ENCODE measurements at regions not wholly inside any gene's neighbourhood (a gene's known extent, or its start where the extent isn't known, plus 50 kb on each side); places are given as distances from the start of the nearest gene placed in this dataset.
"Not testable (repeated sequence)": the region's sequence is repeated elsewhere in the genome, so short reads cannot be mapped to it uniquely, and the experiment has no call there.

DNA sequence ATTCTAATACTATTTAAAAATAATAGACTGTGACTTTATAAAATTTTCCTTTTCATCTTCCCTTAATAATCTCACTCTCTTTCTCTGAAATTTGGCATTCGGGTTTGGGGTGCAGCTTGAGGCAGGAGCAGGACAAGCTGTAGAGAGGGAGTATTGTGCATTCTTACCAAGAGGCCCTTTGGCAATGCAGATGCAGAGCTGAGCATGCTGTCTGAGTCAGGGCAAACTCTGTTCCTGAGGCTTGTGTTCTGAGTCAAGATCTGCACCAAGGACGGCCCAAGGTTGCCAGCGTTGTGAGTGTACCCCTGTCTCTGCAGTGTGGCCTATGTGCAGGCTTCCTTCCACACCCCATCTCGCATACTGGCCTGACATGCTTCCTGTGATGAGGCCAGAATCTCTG, 343.8 kb upstream of the FRG2C start:
- DNase-seq (ENCODE audit: low read depth), result no peak

DNA sequence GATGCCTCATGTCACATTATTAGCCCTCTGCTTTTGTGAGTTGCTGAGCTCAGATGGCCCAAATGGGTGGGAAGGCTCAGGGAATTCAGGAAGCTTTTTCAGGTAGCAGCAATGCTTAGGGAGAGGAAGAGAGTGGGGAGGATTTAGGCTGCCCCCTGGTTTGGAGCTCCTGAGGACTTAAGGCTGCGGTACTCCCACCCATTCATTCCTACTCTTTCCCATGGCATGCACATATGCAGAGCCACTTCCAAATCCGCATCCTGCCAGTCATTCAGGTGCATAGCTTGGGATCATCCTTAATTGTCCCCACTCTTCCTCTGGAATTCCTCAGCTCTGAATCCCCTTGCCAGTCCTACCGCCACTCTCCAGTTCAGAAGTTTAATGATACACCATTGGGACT, 343.1 kb upstream of the FRG2C start:
- DNase-seq (ENCODE audit: low read depth), result no peak

DNA sequence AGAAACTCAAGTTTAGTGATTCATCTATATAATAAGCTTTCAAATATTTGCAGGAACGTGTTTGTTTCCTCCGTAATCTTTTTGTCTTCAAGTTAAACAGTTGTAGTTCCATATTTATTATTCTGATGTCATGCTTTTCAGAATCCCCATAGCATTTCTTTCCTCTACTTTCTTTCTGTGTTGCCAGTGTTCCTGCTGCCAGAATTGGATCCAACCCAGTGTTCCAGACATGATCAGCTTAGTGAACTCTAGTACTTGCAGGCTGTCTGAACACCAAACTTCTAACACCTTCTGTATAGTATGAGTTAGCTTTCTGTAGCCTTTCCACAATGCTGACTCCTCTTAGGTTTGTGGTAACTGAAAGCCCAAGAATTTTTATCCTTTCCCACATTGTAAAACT, 340.2 kb upstream of the FRG2C start:
- peak; percentile 9 for DNase-seq (ENCODE audit: low read depth)

DNA sequence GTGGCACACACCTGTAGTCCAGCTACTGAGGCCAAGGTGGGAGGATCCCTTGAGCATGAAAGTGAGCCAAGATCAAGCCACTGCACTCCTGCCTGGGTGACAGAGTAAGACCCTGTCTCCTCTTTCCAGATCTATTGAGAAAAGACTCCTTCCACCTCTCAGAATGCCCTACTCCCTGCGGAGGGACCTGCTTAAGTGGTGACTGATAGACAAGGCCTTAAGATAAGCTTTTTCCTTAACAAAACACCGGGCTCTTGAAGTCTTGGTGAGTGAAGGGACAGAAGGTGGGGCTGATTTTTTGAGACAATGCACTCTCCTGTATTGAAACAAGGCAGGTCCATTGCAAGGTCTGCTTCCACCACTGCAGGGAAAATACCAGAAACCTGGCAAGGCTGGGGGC, 338.4 kb upstream of the FRG2C start:
- no peak for DNase-seq (ENCODE audit: low read depth)

DNA sequence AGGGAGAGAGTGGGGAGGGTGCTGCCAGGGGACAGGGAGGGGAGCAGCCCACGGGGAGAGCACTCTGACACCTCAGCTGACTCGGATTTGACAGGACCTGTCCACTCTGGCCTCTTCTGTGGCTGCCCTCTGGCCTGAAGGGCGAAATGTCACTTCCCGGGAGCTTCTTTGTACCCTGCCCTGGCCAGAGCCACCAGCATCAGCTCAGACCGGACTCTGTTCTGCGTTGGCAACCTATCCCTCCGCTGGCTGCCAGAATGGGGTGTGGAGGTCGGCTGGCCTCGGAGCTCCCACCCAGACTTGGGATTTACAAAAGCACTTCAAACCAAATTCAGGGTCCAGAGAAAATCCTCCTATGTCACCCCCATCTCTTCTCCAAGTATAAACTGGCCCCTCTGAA, 336.7 kb upstream of the FRG2C start:
- no peak for DNase-seq (ENCODE audit: low read depth)

DNA sequence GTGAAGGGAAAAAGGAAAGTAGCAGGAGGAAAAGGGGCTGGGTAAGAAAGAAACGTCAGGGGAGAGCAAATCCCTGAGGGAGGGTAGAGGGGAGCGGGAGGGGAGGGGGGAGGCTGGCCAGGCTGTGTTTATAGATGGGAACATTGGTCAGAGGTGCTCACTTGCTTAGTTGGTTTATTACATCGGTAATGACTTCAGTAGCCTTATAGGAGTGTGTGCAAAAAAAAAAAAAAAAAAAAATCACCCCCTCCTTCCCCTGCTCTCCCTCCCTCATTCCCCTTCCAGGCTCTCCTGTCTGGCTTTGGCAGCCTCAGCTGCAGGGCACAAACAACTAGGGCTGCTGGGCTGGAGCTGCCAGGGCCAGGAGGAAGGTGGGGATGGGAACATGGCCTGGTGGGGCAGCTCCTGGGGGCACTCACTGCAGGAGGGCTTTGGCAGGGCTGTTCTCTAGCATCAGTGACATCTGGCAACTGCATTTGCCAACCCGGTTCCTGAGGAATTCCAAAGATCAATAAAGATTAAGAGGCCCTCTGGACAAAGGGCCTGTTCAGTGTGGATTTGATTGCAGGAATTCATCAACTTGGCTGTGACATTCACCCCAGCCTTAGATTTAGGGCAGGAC, 334.5 kb upstream of the FRG2C start:
- no peak for DNase-seq (ENCODE audit: low read depth)

DNA sequence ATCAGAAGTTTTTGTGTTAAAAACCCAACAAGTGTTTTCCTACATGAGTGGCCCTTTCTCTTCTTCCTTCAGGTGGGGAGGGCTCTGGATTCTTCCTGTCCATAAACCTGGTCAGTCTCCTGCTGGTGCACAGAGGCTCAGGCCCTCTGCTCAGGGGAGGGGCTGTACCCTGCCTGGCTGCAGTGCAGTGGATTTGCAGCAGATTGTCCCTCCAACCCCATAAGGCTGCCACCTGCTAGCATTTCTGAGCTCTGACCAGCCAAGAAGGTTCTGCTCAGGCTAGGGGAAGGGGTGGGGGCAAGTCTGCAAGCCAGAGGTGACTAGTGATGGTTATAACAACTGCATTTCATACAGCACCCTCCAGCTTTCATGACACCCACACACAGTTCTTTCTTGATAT, 333.7 kb upstream of the FRG2C start:
- not testable (repeated sequence) for DNase-seq (ENCODE audit: low read depth)

DNA sequence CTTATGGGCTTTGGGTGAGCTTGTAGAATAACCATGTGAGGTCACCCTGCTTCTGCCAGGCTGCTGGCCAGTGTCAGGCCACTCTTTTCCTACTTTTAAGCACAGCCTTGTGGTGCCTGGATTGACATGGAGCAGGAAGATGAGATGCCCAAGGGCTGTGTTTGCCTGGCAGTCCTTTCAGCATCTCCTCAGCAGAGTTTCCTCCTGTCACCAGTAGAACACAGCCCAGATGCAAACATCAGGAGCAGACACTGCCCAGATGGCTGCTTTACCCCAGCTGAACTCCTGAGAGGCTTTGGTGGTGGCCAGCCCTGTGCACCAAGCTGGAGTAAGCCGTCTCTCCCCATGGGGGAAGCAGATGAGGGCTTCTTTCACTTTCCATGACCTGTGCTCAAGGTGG, 332.0 kb upstream of the FRG2C start:
- not testable (repeated sequence) for DNase-seq (ENCODE audit: low read depth)

DNA sequence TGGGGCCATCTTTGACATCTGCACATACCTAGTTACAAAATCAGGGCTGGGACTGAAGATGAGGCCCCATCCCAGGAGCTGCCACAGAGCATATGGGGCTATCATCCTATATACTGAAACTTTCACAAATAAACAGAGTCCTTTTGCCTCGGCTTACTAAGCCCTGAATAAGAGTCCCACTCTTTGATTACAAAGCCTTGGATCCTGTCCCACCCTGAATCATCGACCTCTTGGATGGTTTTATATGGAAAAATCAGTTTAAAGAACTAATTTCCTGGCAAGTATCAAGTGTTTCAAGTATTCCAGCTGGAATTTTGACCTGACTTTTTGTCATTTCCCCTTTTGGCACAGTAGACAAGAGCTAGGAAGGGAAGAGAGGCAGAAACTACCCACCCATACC, 331.3 kb upstream of the FRG2C start:
- peak; percentile 77 for DNase-seq (ENCODE audit: low read depth)

DNA sequence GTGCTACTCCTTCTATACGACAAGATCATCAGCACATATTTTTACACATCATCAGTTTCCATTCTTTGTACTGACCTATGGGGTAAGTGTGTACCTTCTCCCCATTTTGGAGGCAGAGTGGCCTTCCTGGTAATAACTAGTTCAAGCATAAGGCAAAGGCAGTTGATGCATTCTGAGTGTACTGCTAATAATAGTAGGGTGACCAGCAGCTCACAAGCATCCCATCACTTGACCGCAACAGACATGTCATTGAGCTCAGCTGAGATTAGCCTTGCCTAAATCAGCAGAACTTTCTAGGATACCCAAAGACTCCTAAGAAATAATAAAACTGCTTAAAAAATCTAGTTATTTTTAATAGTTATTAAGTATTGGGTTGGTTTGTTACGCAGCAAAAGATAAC, 329.8 kb upstream of the FRG2C start:
- DNase-seq (ENCODE audit: low read depth), result no peak

DNA sequence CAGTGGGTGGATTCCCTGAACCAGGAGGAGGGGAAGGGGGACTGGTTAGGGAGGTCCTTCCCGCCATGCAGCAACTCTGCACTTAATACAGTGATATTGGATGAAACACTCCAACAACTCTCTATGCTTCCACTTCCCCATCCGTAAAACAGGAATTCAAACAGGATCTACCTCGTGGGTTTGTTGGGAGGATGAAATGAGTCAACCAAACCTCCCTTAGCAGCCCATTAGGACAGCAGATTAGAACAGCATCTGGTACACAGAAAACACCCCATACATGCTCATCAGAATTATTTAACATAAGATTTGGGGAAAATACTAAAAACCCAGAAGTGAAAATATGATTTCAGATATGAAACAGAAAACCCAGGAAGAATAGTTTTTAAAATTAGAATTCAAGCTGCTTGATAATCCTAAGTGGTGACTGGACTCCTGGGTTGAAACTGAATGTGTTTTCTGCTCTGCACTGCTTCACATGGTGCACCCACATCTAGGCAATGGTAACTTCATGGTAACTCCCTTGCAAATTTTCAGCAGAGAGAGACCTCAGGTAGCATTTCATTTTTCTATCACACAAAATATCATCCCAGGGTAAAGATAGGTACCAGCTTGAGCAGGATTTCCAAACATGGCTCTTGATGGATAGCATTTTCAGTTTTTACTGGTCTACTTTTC, 326.8 kb upstream of the FRG2C start:
- no peak for DNase-seq (ENCODE audit: low read depth)

DNA sequence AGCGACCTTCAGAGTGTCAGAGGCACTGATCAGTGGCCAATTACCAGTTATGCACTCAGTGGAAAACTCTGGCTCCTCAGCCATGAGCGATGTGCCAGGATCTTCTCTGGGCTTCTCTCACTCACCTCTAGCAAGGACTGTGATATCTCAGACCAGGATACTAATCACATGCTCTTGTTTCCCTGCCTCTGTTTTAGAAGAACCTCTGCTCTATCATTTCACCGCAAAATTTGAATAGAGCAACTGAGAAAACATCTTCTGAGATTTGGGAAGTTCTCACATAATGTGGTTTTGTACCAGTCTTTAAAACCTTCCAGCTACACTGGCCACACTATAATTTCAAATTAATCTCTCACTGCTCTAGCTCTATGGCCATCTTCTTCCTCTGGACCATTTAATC, 325.8 kb upstream of the FRG2C start:
- DNase-seq (ENCODE audit: low read depth), result no peak

DNA sequence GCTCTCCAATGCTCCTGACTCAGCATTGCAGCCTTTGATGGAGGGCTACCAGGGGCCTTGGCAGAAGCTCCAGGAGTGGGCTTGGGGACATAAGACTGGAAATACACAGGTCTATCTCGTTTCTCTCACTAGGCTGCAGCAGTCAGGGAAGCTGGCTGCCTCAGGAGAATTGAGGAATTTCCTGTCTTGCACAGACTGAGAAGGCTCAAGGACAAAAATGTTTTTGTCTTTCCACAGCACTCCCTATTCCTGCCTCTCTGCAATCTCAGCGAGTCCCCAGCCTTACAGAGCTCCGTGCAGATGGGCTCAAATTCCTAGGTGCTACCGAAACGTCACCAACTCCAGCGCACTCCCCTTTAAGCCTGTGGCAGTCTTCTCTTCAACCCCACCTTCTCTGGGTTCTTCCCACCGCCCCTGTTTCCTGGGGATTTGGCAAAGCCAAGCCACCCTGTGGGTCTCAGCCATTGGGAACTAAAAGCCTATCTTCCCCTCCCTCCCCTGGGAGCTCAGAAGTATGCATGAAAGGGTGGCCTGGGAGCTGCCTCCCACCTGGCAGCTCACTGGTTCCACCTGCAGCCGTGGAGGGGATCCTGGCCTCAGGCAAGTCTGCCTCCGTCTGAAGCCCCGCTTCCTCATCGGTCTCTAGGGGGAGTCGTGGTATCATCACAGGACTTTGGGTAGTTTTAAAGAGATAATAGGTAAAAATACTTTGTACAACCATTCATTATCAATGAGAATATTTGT, 322.6 kb upstream of the FRG2C start:
- peak; percentile 9 for DNase-seq (ENCODE audit: low read depth)

DNA sequence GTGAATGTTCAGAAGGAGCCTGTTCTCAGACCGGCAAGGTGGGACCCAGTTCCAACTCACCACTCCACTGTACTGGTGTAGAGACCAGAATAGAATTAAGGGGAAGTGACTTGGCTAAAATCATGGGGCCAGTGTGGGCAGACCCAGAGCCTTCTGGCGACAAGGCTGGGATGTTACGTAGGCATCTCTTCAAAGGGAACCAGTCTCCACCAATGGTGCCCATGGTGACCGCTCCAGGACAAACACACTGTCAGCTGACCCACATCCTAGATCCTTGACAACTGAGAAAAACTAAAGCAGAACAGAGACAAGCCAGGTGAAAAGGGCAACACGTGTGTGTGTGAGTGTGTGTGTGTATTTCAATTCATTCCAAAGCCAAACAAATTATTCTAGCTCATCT, 321.7 kb upstream of the FRG2C start:
- DNase-seq (ENCODE audit: low read depth), result no peak

DNA sequence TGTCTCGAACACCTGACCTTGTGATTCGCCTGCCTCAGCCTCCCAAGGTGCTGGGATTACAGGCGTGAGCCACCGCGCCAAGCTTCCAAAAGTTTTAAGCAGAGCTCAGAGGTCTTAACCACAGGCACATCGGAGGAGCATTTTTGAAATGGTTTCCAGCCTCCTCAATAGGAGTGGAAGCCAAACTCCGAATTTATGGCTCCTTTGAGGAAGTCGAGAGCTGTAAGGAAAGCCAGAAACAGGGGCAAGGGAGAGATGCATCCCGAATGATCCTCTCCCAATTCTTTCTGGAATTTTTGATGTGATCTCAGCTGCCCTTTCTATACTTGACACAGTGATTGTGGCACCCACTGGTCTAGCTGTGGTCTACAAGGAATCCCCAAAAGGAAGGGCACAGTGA, 313.6 kb upstream of the FRG2C start:
- DNase-seq (ENCODE audit: low read depth), result not testable (repeated sequence)

DNA sequence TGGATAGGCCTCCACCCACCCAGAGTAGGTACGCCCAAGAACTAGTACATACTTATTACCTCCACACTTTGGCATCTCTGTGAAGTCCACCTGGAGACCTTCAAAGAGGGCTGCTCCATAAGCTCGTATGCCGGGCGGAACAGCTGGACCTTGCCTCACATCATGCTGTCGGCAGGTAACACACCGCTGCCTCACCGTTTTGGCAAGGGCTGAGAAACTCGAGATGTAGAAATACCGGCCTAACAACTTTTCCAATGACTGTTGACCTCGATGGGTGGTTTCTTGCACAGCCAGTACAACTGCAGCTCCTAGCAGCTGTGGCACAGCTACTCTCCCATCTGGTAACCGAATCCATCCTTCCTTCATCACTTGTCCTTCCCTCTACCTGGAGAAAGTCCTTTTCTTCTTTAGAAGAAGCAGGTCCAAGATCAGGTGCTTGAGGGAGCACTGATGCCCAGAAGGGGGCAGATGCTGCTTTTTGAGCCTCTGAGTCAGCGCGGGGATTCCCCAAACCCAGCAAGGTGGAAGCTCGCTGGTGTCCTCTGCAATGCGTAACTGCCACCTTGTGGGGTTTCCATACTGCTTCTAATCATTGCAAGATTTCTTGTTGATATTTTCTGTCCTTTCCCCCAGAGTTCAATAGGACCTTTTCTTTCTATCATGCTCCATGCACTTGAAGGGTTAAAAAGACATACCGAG, 301.9 kb upstream of the FRG2C start:
- DNase-seq (ENCODE audit: low read depth), result not testable (repeated sequence)

DNA sequence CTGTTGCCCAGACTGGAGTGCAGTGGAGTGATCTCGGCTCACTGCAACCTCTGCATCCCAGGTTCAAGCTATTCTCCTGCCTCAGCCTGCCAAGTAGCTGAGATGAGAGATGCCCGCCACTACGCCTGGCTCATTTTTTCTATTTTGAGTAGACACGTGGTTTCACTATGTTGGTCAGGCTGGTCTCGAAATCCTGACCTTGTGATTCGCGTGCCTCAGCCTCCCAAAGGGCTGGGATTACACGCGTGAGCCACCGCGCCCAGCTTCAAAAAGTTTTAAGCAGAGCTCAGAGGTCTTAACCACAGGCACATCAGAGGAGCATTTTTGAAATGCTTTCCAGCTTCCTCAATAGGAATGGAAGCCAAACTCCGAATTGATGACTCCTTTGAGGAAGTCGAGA, 291.2 kb upstream of the FRG2C start:
- DNase-seq (ENCODE audit: low read depth), result not testable (repeated sequence)

DNA sequence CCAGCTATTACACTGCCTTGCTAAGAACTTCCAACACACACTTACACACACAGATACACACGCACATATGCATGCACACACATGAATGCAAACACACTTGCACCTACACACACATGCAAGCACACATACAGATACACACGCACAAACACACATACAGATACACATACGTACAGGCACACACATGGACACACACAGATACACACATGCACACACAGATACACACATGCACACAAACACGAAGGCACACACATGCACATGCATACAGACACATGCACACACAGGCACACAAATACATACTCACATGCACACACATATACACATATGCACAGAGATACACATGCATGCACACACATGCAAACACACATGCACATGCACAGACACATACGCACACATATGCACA, 284.3 kb upstream of the FRG2C start:
- DNase-seq (ENCODE audit: low read depth), result not testable (repeated sequence)

DNA sequence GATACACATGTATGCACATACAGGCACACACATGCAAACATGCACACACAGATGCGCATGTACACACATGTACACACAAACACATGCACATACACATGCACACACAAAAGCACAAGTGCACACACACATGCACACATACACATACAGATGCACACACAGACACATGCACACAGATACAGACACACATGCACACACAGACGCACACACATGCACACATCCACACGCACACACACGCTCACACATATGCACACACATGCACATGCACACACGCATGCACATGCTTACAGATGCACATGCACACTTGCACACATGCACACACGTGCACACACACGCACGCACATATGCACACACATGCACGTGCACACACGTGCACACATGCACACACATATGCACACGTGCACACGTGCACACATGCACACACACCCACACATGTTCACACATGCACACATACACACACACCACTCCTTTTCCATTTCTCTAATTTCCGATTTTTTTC, 283.8 kb upstream of the FRG2C start:
- DNase-seq (ENCODE audit: low read depth), result no peak

DNA sequence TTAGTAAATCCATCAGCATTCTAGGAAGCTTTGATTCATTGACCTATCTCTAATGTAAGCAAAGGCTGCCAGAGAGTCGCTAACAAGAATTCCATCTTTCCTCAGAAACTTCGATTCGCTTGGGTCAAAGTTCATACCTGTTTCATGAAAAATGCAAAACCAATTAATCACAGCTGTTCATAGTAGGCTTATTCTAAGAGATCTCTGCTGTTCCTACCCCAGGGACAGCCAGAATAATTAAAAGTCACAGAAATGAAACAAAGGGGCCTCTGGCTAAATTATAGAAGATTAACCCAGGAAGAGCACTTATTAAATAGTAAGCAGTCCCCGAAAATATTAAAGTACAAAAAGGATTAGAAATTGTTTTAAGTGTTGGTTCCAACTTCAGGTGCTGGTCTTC, 280.1 kb upstream of the FRG2C start:
- not testable (repeated sequence) for DNase-seq (ENCODE audit: low read depth)

DNA sequence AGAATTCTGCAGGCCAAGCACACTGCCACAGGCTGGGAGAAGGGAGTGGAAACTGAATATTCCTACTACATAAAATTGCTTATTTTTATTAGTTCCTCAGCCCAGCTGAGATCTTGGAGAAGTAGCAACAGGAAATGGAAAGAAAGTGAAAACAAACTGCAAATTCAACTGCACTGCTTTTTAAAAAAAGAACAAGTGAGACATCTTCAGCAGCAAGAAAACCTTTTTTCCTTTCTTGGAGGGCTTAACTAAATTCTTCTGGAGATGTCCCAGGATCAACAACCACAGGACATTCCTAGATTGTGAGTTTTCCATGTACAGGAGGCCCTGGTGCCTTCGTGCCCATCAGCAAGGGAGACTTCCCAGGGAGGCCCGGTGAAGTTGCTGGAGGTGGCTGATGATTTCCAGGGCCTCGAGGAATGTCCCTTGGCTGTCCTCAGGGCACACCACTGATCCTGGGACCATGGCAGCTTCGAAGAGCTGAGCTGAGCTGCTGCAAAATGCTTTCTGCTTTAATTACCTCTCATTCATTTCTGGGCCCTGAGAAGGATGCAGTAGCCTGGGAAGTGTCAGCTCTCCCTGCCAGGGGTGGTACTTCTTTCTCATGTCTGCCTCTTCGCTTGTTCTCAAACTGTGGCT, 275.5 kb upstream of the FRG2C start:
- DNase-seq (ENCODE audit: low read depth), result not testable (repeated sequence)

DNA sequence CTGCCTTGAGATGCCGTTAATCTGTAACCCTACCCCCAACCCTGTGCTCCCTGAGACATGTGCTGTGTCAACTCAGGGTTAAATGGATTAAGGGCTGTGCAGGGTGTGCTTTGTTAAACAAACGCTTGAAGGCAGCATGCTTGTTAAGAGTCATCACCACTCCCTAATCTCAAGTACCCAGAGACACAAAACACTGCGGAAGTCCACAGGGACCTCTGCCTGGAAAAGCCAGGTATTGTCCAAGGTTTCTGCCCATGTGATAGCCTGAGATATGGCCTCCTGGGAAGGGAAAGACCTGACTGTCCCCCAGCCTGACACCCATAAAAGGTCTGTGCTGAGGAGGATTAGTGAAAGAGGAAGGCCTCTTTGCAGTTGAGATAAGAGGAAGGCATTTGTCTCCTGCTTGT, 270.8 kb upstream of the FRG2C start:
- DNase-seq (ENCODE audit: low read depth), result not testable (repeated sequence)
